Activated CD8-positive, alpha-beta T cell treated with anti-CD3 and anti-CD28 coated beads for 36 hours (primary cell): ENCODE measurements at regions not wholly inside any gene's neighbourhood (a gene's known extent, or its start where the extent isn't known, plus 50 kb on each side); places are given as distances from the start of the nearest gene placed in this dataset.

Experiments
- ATAC-seq: fragments of 200-7000 bp; cut with Tn5 transposase; one replicate; pipeline ENCODE4 v1.10.0; 2021; ENCODE audit warnings: mild to moderate bottlenecking, moderate library complexity
- CTCF ChIA-PET: fragments of 350-600 bp; sonication (Branson Sonifier 250); formaldehyde crosslinking; loops from one replicate; lab custom pipeline; 2021; ENCODE audit warnings: antibody characterized with exemption; lab: Charles Lee
- POLR2A ChIA-PET: fragments of 350-600 bp; sonication (Branson Sonifier 250); formaldehyde crosslinking; loops from one replicate; lab custom pipeline; 2021; ENCODE audit warnings: antibody characterized with exemption; lab: Charles Lee
- DNase-seq: peaks from one replicate; pipeline ENCODE4 v3.0.0-alpha.2; 2020
- H3K27ac Mint-ChIP-seq: one replicate; pipeline ENCODE4 v1.8.0; 2021; ENCODE audit warnings: mild to moderate bottlenecking, mixed read lengths
- H3K27me3 Mint-ChIP-seq: one replicate; pipeline ENCODE4 v1.8.0; 2021; ENCODE audit warnings: mixed read lengths
- H3K36me3 Mint-ChIP-seq: one replicate; pipeline ENCODE4 v1.8.0; 2021; ENCODE audit warnings: low read depth, mixed read lengths
- H3K4me1 Mint-ChIP-seq: one replicate; pipeline ENCODE4 v1.8.0; 2021; ENCODE audit warnings: low read depth, mixed read lengths
- H3K4me3 Mint-ChIP-seq: one replicate; pipeline ENCODE4 v1.8.0; 2021; ENCODE audit warnings: mild to moderate bottlenecking, moderate library complexity, mixed read lengths
- H3K9me3 Mint-ChIP-seq: one replicate; pipeline ENCODE4 v1.8.0; 2021; ENCODE audit warnings: mixed read lengths
- intact Hi-C: fragments of 100-400 bp; cut with micrococcal nuclease; formaldehyde crosslinking; loops from one replicate; pipeline ENCODE4 v1.10.0; 2022
- TF ChIP-seq, protein P1 (sequence below): fragments of 200-600 bp; IDR thresholded peaks from one replicate; pipeline ENCODE4 v1.8.0; 2022; ENCODE audit warnings: antibody characterized with exemption, mild to moderate bottlenecking

- Mint-ChIP-seq H3K4me1 (no peaks in the 10 kb centered on the region), H3K4me3 (no peak overlapping the region), H3K36me3 (no peaks in the 10 kb centered on the region), H3K27me3 (peaks cover 1% of the 10 kb centered on the region), H3K27ac (no peak overlapping the region), H3K9me3 (peaks cover 6% of the 10 kb centered on the region)
- POLR2A ChIA-PET, result no interaction called here
- CTCF ChIA-PET, result no interaction called here
- TF ChIP-seq, protein P1, sequence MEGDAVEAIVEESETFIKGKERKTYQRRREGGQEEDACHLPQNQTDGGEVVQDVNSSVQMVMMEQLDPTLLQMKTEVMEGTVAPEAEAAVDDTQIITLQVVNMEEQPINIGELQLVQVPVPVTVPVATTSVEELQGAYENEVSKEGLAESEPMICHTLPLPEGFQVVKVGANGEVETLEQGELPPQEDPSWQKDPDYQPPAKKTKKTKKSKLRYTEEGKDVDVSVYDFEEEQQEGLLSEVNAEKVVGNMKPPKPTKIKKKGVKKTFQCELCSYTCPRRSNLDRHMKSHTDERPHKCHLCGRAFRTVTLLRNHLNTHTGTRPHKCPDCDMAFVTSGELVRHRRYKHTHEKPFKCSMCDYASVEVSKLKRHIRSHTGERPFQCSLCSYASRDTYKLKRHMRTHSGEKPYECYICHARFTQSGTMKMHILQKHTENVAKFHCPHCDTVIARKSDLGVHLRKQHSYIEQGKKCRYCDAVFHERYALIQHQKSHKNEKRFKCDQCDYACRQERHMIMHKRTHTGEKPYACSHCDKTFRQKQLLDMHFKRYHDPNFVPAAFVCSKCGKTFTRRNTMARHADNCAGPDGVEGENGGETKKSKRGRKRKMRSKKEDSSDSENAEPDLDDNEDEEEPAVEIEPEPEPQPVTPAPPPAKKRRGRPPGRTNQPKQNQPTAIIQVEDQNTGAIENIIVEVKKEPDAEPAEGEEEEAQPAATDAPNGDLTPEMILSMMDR, result no peak
- DNase-seq (no peak), ATAC-seq (no peak)
- intact Hi-C loops, result no loop called here
These were observed 611.1 kb downstream of the TBC1D4 start for GRCh38 chr13:74870865-74871264.

DNA sequence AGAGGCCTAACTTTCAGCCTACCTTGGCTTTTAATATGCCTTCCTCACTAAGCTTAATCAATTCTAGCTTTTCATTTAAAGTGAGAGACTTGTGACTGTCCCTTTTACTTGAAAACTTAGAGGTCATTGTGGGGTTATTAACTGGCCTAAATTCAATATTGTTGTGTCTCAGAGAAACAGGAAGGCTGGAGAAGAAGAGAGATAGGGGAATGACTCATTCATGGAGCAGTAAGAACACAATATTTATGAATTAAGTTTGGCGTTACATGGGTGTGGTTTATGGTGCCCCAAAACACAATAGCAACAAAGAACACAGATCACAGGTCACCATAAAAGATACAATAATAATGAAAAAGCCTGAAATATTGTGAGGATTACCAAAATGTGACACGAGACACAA is 612.1 kb downstream of the TBC1D4 start:
- TF ChIP-seq, protein P1, result no peak
- peaks cover 6% of the 10 kb centered on the region for H3K9me3 Mint-ChIP-seq
- CTCF ChIA-PET, result no interaction called here
- H3K4me1 Mint-ChIP-seq, result no peaks in the 10 kb centered on the region
- peaks cover 1% of the 10 kb centered on the region for H3K27me3 Mint-ChIP-seq
- ATAC-seq (no peak), DNase-seq (no peak)
- H3K4me3 Mint-ChIP-seq, result no peak overlapping the region
- no peak overlapping the region for H3K27ac Mint-ChIP-seq
- H3K36me3 Mint-ChIP-seq, result no peaks in the 10 kb centered on the region
- intact Hi-C loops, result no loop called here
- POLR2A ChIA-PET, result no interaction called here

- POLR2A ChIA-PET, result no interaction called here
- Mint-ChIP-seq H3K36me3 (no peaks in the 10 kb centered on the region), H3K9me3 (peaks cover 6% of the 10 kb centered on the region), H3K27me3 (peaks cover 1% of the 10 kb centered on the region), H3K4me3 (no peak overlapping the region), H3K4me1 (no peaks in the 10 kb centered on the region), H3K27ac (no peak overlapping the region)
- TF ChIP-seq, protein P1, result no peak
- CTCF ChIA-PET, result no interaction called here
- ATAC-seq (no peak), DNase-seq (no peak)
- intact Hi-C loops, result no loop called here
These were observed 613.9 kb downstream of the TBC1D4 start for GRCh38 chr13:74868049-74868448.

DNA sequence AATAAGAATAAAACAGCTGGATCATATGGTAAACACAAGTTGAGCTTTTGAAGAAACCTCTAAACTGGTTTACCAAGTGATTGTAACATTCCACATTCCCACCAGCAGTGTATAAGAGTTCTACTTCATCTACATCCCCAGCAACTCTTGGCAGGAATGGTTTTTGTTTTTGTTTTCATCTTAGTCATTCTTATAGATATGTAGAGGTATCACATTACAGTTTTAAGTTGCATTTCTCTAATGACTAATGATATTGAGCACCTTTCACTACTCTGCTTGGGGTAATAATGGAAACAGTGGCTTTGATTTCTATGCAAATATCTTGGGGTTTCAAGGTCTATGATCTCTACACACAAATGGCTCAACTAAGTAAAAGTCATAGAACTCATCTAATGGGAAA is 614.5 kb downstream of the TBC1D4 start:
- peaks cover 6% of the 10 kb centered on the region for H3K9me3 Mint-ChIP-seq
- H3K4me3 Mint-ChIP-seq, result no peak overlapping the region
- no peak for DNase-seq
- H3K4me1 Mint-ChIP-seq, result no peaks in the 10 kb centered on the region
- POLR2A ChIA-PET, result no interaction called here
- intact Hi-C loops, result no loop called here
- CTCF ChIA-PET, result no interaction called here
- H3K27ac Mint-ChIP-seq, result no peak overlapping the region
- no peak for ATAC-seq
- TF ChIP-seq, protein P1, result no peak
- H3K36me3 Mint-ChIP-seq, result no peaks in the 10 kb centered on the region
- H3K27me3 Mint-ChIP-seq, result peaks cover 4% of the 10 kb centered on the region

- DNase-seq (no peak), ATAC-seq (no peak)
- no peak overlapping the region for H3K27ac Mint-ChIP-seq
- H3K4me3 Mint-ChIP-seq, result no peak overlapping the region
- no peaks in the 10 kb centered on the region for H3K36me3 Mint-ChIP-seq
- ChIA-PET CTCF (no interaction called here), POLR2A (no interaction called here)
- TF ChIP-seq, protein P1, result no peak
- peaks cover 4% of the 10 kb centered on the region for H3K27me3 Mint-ChIP-seq
- intact Hi-C loops, result no loop called here
- no peaks in the 10 kb centered on the region for H3K4me1 Mint-ChIP-seq
- H3K9me3 Mint-ChIP-seq, result peaks cover 6% of the 10 kb centered on the region
These were observed 615.9 kb downstream of the TBC1D4 start for GRCh38 chr13:74866101-74866500.
